Adrenal gland (tissue), 9 donors: ENCODE measurements at regions not wholly inside any gene's neighbourhood (a gene's known extent, or its start where the extent isn't known, plus 50 kb on each side); places are given as distances from the start of the nearest gene placed in this dataset.

Source experiments
- DNase-seq, 7 donors: peaks; one replicate each; pipeline ENCODE4 v3.0.0-alpha.2; 2019 to 2020
- H3K27ac ChIP-seq, 5 donors: fragments of 200-600 bp; sonication (generic) in 4 of 5; 1 replicate in 3 of 5; 2 replicates in 2 of 5; pipeline versions ENCODE4 v1.5.1 to v1.8.0; 2016 to 2020; ENCODE audit warnings: mild to moderate bottlenecking in 1 of 5
- H3K27me3 ChIP-seq: fragments of 200-600 bp; 2 replicates; pipeline ENCODE4 v1.8.0; 2021
- H3K36me3 ChIP-seq, 2 donors: fragments of 200-600 bp; replicated peaks in 1 of 2; 1 replicate in 1 of 2; 2 replicates in 1 of 2; pipeline versions ENCODE4 v1.5.1 to v1.8.0; 2018 to 2022
- H3K4me1 ChIP-seq, 2 donors: fragments of 200-600 bp; replicated peaks in 1 of 2; 1 replicate in 1 of 2; 2 replicates in 1 of 2; pipeline versions ENCODE4 v1.5.1 to v1.8.0; 2018 to 2021
- H3K4me3 ChIP-seq, 4 donors: fragments of 200-600 bp; sonication (generic) in 3 of 4; one replicate each; pipeline ENCODE4 v1.5.1; 2016 to 2018
- H3K9me3 ChIP-seq, 3 donors: fragments of 200-600 bp; sonication (generic) in 1 of 3; replicated peaks in 1 of 3; 1 replicate in 2 of 3; 2 replicates in 1 of 3; pipeline versions ENCODE4 v1.5.1 to v1.8.0; 2016 to 2021
- CTCF ChIP-seq, 6 experiments: fragments of 450-650 bp in 4 of 6; fragments of 200-600 bp in 2 of 6; sonication (generic) in 1 of 6; IDR thresholded peaks; 1 replicate in 5 of 6; 2 replicates in 1 of 6; pipeline versions ENCODE4 v1.5.1 to v1.8.0; 2016 to 2021; ENCODE audit warnings: antibody characterized with exemption in 6 of 6, mild to moderate bottlenecking in 2 of 6, moderate library complexity in 1 of 6
- POLR2A ChIP-seq, 2 donors: fragments of 450-650 bp; IDR thresholded peaks; one replicate each; pipeline ENCODE4 v1.6.1; 2017; ENCODE audit warnings: antibody characterized with exemption in 2 of 2, mild to moderate bottlenecking in 2 of 2, moderate library complexity in 1 of 2
- WGBS, 4 donors: extraction: QIAGEN DNeasy Blood & Tissue Kit in 2 of 4; methylation state at CpG; one replicate each; pipeline versions ENCODE4 v1.1.5 to v1.1.7; 2013 to 2017; 5-methylcytosine and 5-hydroxymethylcytosine counted together
- intact Hi-C, 2 donors: fragments of 100-400 bp; cut with DNase I; formaldehyde crosslinking; loops; one replicate each; pipeline versions ENCODE4 v1.14.1 to v1.15.0; 2022 to 2023
- donor health status: healthy with polysubstance abuse.
- donor health status: Bipolar disorder and iron deficiency.
- donor health status: DM: yes; HTN: yes; CAD: no.
- donor health status: DM: no; HTN: no; CAD: no.
- donor health status: DM: no; HTN: no; CAD: no.

GRCh38 chr2:121860033-121860757, 104.7 kb downstream of the TSN start:
- TF ChIP-seq CTCF (IDR thresholded peaks at IDR 0.05): no peak
- no peak for TF ChIP-seq POLR2A (IDR thresholded peaks at IDR 0.05)
- 61 to 65% (median 63%) methylated on average over 6 of the region's 6 CpGs for WGBS, 4 donors
- Histone ChIP-seq H3K4me3 (no peak overlapping the region), H3K27ac (no peak overlapping the region), H3K36me3 (no peaks in the 10 kb centered on the region), H3K27me3 (no peaks in the 10 kb centered on the region), H3K9me3 (no peaks in the 10 kb centered on the region), H3K4me1 (no peaks in the 10 kb centered on the region)
- no peak for DNase-seq
- intact Hi-C loops: no loop called here

- intact Hi-C loops: no loop called here
- Histone ChIP-seq H3K4me1 (no peaks in the 10 kb centered on the region), H3K36me3 (no peaks in the 10 kb centered on the region), H3K9me3 (no peaks in the 10 kb centered on the region), H3K27ac (no peak overlapping the region), H3K4me3 (no peak overlapping the region), H3K27me3 (no peaks in the 10 kb centered on the region)
- TF ChIP-seq POLR2A (IDR thresholded peaks at IDR 0.05): no peak
- no peak for TF ChIP-seq CTCF (IDR thresholded peaks at IDR 0.05)
- WGBS, 4 donors: 35 to 47% (median 43%) methylated on average over 3 of the region's 3 CpGs
- DNase-seq: no peak
These were observed 105.3 kb downstream of the TSN start for GRCh38 chr2:121860758-121861227.

GRCh38 chr2:121862286-121862685, 106.8 kb downstream of the TSN start:
- Histone ChIP-seq H3K27me3 (no peaks in the 10 kb centered on the region), H3K4me1 (no peaks in the 10 kb centered on the region), H3K9me3 (no peaks in the 10 kb centered on the region), H3K27ac (no peak overlapping the region), H3K4me3 (no peak overlapping the region), H3K36me3 (no peaks in the 10 kb centered on the region)
- WGBS, 4 donors: 61 to 86% (median 76%) methylated on average over 4 of the region's 4 CpGs
- TF ChIP-seq CTCF (IDR thresholded peaks at IDR 0.05) (no peak), POLR2A (IDR thresholded peaks at IDR 0.05) (no peak)
- DNase-seq: no peak
- intact Hi-C loops: no loop called here

GRCh38 chr2:121865914-121866313, 110.5 kb downstream of the TSN start:
- Histone ChIP-seq H3K36me3 (no peaks in the 10 kb centered on the region), H3K4me1 (no peaks in the 10 kb centered on the region), H3K4me3 (no peak overlapping the region), H3K27ac (no peak overlapping the region), H3K9me3 (no peaks in the 10 kb centered on the region), H3K27me3 (no peaks in the 10 kb centered on the region)
- no peak for DNase-seq
- intact Hi-C loops: no loop called here
- 41 to 59% (median 44%) methylated on average over 1 to 2 of the region's 2 CpGs for WGBS, 4 donors
- TF ChIP-seq POLR2A (IDR thresholded peaks at IDR 0.05) (no peak), CTCF (IDR thresholded peaks at IDR 0.05) (no peak)
